ENCODE measurements at regions not wholly inside any gene's neighbourhood (a gene's known extent, or its start where the extent isn't known, plus 50 kb on each side); places are given as distances from the start of the nearest gene placed in this dataset.

DNA sequence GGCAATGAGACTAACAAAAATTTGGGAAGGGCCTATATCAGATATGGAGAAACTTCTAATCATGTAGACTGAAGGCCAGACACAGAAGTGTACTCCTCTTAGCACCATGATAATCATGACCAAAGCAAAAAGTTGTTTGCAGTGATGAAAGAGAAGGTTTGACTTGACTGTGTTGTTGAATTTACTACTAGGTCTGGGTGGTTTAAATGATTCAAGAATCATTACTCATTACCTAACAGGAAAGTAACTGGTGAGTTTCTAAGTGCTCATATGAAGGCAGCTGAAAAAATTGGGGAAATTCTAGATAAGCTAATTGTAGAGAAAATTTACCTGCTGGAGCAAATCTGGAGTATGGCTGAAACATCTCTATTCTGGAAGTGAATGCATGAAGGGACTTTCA, 451.5 kb upstream of the SORCS1 start:
- no peak for DNase-seq (ENCODE audit: low read depth)

DNA sequence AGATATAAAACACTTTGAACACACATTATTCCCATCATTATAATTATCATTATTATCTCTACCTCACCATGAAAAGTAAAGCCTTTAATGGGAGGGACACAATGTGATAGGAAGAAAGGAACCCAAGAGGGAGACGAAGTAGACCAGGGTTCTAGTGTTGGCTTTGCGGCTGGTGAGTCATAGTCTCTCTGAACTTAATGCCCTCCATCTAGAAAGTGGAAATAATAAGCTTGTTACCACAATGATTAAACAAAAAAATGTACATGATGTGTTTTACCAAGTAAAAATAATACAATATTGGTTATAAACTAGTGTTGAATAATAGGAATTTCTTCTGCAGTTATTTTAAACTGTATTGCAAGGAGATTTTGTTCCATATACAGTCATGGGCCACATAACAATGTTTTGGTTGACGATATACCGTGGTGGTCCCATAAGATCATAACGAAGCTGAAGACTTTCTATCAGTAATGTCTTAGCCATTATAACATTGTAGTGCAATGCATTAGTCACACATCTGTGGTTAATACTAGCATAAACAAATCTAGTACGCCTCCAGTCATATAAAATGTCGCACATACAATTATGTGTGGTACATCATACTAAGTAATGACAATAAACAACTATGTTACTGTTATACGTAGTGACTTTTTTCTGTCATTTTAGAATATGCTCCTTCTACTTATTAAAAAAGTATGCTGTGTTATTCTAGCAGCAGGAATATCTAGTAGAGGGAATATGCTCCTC, 450.6 kb upstream of the SORCS1 start:
- no peak for DNase-seq (ENCODE audit: low read depth)

GRCh38 chr10:107611115-107611514, 446.6 kb upstream of the SORCS1 start:
- DNase-seq (ENCODE audit: low read depth) = no peak

DNA sequence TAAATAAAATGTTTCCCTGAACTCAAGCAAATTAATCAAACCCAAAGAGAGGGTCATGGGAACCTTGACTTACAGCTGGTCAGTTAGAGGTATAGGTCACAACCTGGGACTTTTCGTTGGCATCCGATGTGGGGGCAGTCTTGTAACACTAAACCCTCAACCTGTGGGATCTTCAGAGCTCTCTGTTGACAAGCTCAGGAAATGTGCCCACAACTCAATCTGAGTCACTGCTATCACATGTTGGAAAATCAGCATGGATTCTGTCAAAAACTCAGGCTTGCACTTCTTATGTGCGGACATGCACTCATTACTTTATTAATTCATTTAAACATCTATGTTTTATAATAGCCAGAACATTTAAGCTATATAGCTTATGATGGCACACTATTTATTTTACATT, 424.6 kb upstream of the SORCS1 start:
- no peak for DNase-seq (ENCODE audit: low read depth)

DNA sequence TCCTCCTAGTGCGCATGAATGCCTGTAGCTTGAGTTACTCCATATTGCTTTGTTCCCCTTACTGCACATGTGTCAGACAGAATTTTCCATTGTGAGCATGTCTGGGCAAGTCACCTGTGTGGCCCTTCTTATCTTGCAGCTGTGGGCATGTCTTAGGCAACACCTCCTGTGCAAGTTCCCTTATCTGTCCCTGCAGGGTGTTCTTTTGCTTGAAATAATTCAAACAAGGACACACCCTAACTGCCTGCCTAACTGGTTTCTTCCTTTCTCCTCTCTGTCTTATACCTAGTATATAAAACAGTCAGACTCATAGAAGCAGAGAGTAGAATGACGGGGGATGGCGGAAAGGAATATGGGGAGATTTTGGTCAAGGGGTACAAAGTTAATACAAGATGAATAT, 421.1 kb upstream of the SORCS1 start:
- DNase-seq (ENCODE audit: low read depth) = no peak

- DNase-seq (ENCODE audit: low read depth) = no peak
Observed at GRCh38 chr10:107583974-107584373, 419.5 kb upstream of the SORCS1 start.

DNA sequence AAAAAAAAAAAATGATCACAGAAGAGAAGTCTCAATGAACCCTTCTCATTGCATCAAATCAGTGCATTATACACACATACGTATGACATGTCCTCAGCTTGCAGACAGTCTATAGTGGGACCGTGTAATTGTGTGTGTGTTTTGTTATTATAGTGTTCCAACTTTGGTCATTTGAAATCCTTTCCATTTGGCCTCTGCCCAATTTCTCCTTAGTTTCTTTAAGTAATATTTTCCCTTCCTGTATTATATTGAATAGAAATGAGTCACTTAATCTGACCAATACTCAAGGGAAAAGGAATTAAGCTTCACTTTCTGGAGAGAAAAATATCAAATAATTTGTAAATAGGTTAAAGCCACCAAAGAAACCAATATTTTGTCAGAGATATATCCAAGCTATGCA, 415.5 kb upstream of the SORCS1 start:
- no peak for DNase-seq (ENCODE audit: low read depth)

- no peak for DNase-seq (ENCODE audit: low read depth)
Observed at GRCh38 chr10:107577221-107577620, 412.7 kb upstream of the SORCS1 start.

DNA sequence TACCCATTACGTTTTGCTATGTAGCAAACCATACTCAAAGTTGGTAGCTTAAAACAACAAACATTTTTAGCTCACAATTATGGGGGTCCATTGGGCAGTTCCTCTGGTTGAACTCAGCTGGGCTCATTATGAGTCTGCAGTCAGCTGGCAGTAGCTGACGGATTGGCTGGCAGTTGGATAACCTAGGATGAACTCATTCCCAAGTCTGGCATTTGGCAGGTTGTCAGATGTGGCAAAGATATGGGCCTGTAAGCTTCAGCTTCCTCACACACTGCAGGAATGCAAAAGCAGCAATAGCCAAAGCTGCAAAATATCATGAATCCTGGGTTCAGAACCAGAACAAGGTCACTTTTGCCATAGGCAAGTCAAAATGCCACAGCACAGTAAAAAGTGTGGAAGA, 412.2 kb upstream of the SORCS1 start:
- DNase-seq (ENCODE audit: low read depth) = no peak

DNA sequence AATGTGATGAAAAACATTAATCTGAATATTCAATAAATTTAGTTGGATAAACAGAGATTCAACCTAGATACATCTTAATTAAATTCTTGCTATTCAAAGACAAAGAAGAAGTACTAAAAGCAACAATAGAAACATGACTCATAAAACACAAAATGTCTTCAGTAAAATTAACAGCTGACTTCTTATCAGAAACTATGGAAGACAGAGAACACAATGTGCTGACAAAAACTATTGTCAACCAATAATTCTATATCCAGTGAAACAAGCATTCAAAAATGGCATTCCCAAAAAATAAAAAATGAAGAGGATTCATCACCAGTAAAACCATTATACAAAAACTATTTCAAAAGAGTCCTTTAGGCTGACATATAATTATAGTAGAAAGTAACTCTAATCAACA, 400.5 kb upstream of the SORCS1 start:
- no peak for DNase-seq (ENCODE audit: low read depth)

- no peak for DNase-seq (ENCODE audit: low read depth)
Observed at GRCh38 chr10:107561136-107561650, 396.7 kb upstream of the SORCS1 start.

DNA sequence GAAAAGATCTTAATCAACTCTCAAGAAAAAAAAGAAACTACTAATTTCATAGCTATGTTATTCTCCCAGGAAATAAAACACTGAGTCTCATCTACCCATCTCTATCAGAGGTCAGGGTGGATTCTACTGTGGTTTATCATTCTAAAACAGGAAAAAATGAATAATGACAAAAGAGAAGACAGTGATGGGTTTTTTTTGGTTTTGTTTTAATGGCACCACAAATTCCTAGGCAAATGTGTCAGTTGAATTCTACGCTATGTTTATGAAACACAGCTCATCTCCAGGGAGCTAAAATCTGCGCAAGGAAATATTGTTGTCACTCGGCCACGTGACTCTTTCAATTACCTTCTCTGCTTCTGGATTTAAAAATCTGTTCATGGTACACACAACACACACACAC, 393.4 kb upstream of the SORCS1 start:
- DNase-seq (ENCODE audit: low read depth) = no peak

GRCh38 chr10:107554333-107554732, 389.8 kb upstream of the SORCS1 start:
- DNase-seq (ENCODE audit: low read depth) = no peak

DNA sequence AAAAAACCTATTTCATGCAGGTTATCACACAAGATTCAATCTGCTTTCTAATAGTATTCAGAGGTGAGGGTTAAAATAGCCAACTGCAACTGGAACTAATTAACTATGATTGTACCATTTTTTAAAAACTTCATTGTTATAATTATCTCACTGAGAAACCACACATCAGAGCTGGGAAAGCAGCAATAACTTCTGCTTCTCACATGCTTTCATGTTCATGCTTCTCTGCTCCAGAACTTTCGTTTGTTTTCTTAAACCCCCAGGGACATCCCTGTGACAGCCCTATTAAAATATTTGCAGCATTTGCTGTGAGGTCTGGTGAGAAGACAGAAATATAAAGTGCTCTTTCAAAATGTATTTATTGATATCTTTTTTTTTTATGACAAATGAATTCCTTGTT, 389.0 kb upstream of the SORCS1 start:
- DNase-seq (ENCODE audit: low read depth) = no peak

GRCh38 chr10:107552963-107553362, 388.5 kb upstream of the SORCS1 start:
- DNase-seq (ENCODE audit: low read depth) = no peak

DNA sequence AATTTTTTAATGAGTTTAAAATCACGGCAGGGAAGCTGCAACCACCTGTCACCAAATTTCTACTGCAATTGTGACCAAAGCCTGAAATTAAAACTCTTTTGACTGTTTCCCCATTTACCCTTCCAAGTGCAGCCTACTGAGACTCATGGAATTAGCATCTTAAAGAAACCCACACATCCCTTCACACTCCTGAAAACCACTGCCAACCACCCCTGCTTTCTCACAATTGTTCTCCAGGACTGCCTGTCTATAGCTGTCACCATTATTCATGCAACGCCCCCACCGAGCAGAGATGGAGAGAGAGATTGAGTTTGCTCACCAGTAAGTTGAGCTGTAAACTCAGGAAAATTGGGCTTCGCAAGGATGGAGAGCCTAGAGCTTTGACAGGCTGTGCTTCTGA, 383.8 kb upstream of the SORCS1 start:
- no peak for DNase-seq (ENCODE audit: low read depth)

DNA sequence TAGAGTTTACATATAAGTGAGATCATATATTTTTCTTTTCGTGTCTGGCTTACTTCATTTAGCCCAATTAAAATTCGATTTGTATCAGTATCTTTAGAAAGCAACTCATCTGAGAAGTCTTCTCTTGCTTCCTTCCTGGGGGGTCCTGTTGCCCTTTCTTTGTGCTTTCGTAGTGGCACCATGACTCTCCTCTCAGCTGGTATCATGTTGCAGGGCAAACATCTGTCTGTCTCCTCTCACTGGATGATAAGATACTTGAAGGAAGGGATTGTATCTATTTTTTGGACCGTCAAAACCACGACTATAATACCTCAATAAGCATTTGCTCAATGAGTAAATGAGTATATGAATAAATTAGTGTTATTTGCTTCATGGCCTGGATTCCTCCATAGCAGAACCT, 382.5 kb upstream of the SORCS1 start:
- DNase-seq (ENCODE audit: low read depth) = no peak

- no peak for DNase-seq (ENCODE audit: low read depth)
Observed at GRCh38 chr10:107546284-107546683, 381.8 kb upstream of the SORCS1 start.

DNA sequence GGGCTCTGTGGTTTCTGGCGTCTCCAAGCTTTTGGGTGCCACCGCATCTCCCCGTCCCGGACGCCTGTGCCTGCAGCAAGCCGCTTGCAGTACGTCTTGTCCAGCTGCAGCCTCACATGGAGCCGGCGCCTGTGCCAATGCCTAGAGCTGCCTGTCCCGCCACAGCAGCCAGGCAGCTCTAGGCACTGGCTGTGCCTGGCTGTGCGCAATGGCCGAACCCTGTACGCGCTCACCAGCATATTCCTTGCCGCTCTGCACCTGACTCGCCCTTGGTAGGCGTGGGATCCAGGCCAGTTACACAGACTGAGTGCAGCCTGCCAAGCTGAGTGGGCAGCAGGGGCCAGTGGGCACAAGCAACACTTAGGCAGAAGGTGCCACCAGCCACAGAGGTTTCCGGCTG, 381.2 kb upstream of the SORCS1 start:
- DNase-seq (ENCODE audit: low read depth) = no peak

DNA sequence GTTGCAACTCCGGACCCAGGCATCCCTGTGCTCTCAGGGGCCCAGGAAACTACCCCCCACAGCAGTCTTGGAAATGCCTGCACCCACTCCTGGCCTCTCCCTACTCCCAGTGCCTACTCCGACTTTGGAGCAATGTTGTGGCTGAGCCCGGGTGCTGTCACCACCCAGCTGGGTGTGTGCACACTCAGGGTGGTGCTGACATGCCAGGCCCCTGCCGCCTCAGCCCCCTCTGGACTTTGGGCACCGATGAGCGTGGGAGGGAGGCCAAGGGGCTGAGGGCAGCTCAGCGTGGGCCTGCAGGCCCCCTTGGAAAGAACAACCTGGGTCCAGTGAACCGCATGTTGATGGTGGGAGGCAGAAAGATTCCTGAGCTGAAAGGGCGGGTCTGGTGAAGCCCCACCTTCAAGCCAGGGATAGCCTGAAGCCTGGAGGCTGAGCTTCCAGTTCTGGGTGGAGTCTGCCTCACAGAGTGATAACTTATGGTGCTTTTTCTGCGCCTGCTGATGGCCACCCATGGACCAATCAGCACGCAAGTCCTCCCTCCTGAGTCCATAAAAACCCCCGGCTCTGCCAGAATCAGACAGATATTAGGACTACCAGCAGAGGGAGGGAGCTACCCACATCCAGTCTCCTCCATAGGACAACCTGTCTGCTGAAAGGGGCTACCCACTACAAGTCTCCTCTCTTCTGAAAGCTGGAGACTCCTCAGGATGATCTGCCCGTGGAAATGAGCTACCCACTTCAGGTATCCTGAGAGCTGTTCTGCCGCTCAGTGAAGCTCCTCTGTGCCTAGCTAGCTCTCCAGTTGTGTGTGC, 380.4 kb upstream of the SORCS1 start:
- no peak for DNase-seq (ENCODE audit: low read depth)

DNA sequence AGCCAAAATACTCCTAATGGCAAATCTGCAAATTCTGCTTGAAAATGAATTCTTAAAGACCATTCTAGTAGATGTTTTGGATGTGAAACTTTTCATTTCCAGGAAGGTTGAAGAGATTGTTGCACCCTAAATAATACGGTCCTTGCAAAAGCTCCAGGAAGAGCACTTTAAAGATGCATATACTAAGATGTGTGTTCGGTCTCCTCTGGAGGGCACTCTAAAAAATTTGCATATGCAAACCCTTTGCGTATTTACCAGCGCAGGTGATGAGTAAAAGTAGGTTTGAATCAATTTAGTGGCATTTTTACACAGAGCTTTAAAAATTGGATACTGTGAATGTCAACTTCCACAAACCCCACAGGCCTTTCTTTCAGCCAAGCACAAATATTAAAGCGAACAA, 378.1 kb upstream of the SORCS1 start:
- DNase-seq (ENCODE audit: low read depth) = no peak

GRCh38 chr10:107542016-107542415, 377.5 kb upstream of the SORCS1 start:
- no peak for DNase-seq (ENCODE audit: low read depth)

DNA sequence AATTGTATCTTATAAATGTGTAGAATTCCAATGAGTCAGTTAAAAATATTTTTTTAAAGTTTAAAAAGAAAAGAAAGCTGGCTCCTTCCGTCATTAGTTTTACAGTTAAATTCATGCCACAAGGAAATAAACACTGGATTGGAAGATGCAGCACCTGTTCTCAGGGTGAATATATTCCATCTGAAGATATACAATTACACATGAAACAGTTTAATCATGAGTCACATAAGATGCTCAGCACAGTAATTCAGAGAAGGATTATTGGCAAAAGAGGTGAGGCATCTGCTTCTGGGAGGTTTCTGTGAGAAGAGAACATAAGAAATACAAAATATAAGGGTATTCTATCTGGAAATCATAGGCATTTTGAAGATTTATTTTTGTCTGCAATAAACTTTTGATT, 376.5 kb upstream of the SORCS1 start:
- DNase-seq (ENCODE audit: low read depth) = no peak

DNA sequence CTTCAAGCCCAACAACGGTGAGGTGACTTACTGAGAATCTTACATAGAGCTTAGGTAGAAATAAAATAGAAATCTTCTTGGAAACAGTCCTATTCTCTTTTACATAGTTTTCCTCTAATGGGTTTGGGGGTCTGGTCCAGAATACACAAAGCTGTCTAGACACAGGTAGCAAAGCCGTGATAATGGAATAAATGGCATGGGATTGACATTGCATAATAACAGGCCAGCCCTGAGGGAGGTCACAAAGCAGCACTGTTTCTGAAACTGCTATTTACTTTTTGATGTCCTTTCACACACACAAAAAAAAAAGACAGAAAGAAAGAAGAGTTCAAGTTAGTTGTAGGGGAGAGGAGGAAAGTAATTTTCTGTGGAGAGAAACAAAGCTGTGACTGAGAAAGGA, 364.8 kb upstream of the SORCS1 start:
- no peak for DNase-seq (ENCODE audit: low read depth)

Measured in HS-27A (cell line).